ENCODE measurements at regions not wholly inside any gene's neighbourhood (a gene's known extent, or its start where the extent isn't known, plus 50 kb on each side); places are given as distances from the start of the nearest gene placed in this dataset.
"Not testable (repeated sequence)": the region's sequence is repeated elsewhere in the genome, so short reads cannot be mapped to it uniquely, and the experiment has no call there.

- DNase-seq = no peak
Observed at GRCh38 chr4:122100508-122100907, 51.6 kb upstream of the BLTP1 start.

GRCh38 chr4:122099896-122100295 is 52.2 kb upstream of the BLTP1 start:
- no peak for DNase-seq

GRCh38 chr4:122091836-122092405 is 60.2 kb upstream of the BLTP1 start:
- no peak for DNase-seq

- no peak for DNase-seq
Observed at GRCh38 chr4:122091397-122091796, 60.7 kb upstream of the BLTP1 start.

GRCh38 chr4:122090989-122091388 is 61.1 kb upstream of the BLTP1 start:
- no peak for DNase-seq

- DNase-seq = no peak
Observed at GRCh38 chr4:122086338-122087065, 65.6 kb upstream of the BLTP1 start.

- no peak for DNase-seq
Observed at GRCh38 chr4:122083989-122084388, 68.1 kb upstream of the BLTP1 start.

GRCh38 chr4:122083351-122083750 is 68.8 kb upstream of the BLTP1 start:
- no peak for DNase-seq

- DNase-seq = no peak
Observed at GRCh38 chr4:122082661-122083060, 69.5 kb upstream of the BLTP1 start.

- DNase-seq = not testable (repeated sequence)
Observed at GRCh38 chr4:122077653-122078052, 74.5 kb upstream of the BLTP1 start.

GRCh38 chr4:122076835-122077234 is 75.3 kb upstream of the BLTP1 start:
- not testable (repeated sequence) for DNase-seq

GRCh38 chr4:122073615-122074014 is 78.5 kb upstream of the BLTP1 start:
- DNase-seq = no peak

GRCh38 chr4:122065915-122066314 is 86.2 kb upstream of the BLTP1 start:
- DNase-seq = no peak

GRCh38 chr4:122065149-122065548 is 87.0 kb upstream of the BLTP1 start:
- no peak for DNase-seq

GRCh38 chr4:122053186-122053585 is 98.9 kb upstream of the BLTP1 start:
- no peak for DNase-seq

- DNase-seq = no peak
Observed at GRCh38 chr4:122052677-122053076, 99.5 kb upstream of the BLTP1 start.

GRCh38 chr4:122050841-122051240 is 99.0 kb upstream of the TRPC3 start:
- DNase-seq = no peak

- no peak for DNase-seq
Observed at GRCh38 chr4:122047456-122048425, 95.9 kb upstream of the TRPC3 start.

GRCh38 chr4:122046255-122046654 is 94.4 kb upstream of the TRPC3 start:
- no peak for DNase-seq

- no peak for DNase-seq
Observed at GRCh38 chr4:122045533-122045932, 93.7 kb upstream of the TRPC3 start.

- no peak for DNase-seq
Observed at GRCh38 chr4:122044501-122044900, 92.6 kb upstream of the TRPC3 start.

- DNase-seq = no peak
Observed at GRCh38 chr4:122041312-122041711, 89.5 kb upstream of the TRPC3 start.

- DNase-seq = no peak
Observed at GRCh38 chr4:122038896-122039295, 87.0 kb upstream of the TRPC3 start.

- DNase-seq = no peak
Observed at GRCh38 chr4:122034619-122035018, 82.8 kb upstream of the TRPC3 start.
